GM19467 (cell line): ENCODE measurements at regions not wholly inside any gene's neighbourhood (a gene's known extent, or its start where the extent isn't known, plus 50 kb on each side); places are given as distances from the start of the nearest gene placed in this dataset.

ENCODE experiments used
- ATAC-seq: cut with Tn5 transposase; IDR thresholded peaks from one replicate; pipeline ENCODE4 v1.9.1; 2021; ENCODE audit warnings: mild to moderate bottlenecking, moderate library complexity; ENCODE audit not compliant: unreplicated experiment

DNA sequence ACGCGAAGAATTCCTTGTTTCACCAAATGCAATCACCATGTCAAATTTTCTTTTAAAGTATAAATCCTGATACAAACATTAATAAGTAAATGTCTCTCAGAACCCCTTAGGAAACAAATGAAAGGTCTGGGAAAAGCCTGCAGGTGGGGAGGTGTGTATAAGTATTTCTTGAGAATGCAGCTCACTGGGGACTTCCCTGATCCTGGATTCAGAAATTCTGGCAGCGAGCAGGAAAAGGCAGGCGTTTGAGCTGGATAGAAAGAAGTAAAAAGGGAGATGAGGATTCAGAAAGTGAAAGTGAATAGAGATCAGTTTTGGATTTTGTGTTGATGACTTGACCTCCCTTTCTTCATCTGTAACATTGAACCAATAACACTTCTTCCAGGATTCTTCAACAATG is 68.3 kb upstream of the CTSC start:
- no peak for ATAC-seq

GRCh38 chr11:88404932-88405710 is 67.6 kb upstream of the CTSC start:
- ATAC-seq = no peak

DNA sequence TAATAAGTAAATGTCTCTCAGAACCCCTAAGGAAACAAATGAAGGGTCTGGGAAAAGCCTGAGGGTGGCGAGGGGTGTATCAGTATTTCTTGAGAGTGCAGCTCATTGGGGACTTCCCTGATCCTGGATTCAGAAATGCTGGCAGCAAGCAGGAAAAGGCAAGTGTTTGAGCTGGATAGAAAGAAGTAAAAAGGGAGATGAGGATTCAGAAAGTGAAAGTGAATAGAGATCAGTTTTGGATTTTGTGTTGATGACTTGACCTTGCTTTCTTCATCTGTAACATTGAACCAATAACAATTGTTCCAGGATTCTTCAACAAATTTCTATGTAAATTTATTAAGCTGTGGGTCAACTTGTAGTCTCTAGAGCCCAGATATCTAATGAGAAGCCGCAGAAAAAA is 66.9 kb upstream of the CTSC start:
- no peak for ATAC-seq

DNA sequence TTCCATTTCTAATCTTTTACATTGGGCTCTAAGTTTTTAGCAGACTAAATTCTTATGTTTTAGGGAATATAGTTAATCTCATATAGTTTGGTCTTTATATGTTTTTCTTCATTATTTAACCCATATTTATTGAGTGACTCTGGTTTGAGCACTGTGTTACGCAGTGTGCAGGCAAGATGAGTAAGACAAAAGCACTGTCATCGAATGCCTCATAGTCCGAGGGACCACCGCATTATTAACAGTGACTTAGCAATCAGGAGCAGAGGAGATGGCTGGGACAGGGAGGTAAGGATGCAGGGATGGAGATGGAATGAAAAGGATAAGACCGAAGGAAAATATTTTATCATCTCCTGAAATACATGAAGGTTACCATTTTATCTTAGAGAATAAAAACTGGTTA is 65.2 kb upstream of the CTSC start:
- ATAC-seq = no peak

DNA sequence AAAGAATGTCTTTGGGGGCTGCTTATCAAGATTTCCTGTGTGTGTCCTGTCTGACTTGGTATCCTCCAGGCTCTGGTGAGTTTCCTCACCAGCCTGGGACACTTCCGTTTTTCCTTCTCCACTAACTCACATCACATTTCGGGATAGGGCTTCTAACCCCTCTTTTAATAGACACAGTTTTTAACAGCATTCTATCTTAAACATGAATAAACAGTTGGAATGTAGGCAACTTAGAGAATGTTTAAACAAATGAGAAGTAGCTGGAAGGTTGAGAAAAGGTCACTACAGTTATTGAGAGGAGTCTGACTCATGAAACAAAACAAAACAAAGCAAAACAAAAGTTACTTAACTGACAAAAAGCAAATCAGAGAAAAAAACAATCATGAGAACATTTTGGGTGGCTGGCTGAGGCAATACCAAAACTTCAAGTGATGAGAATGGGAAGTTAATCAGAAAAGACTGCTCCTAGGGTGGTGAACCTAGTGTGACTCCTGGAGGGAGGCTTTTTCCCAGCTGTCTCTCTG is 64.7 kb upstream of the CTSC start:
- ATAC-seq = no peak

DNA sequence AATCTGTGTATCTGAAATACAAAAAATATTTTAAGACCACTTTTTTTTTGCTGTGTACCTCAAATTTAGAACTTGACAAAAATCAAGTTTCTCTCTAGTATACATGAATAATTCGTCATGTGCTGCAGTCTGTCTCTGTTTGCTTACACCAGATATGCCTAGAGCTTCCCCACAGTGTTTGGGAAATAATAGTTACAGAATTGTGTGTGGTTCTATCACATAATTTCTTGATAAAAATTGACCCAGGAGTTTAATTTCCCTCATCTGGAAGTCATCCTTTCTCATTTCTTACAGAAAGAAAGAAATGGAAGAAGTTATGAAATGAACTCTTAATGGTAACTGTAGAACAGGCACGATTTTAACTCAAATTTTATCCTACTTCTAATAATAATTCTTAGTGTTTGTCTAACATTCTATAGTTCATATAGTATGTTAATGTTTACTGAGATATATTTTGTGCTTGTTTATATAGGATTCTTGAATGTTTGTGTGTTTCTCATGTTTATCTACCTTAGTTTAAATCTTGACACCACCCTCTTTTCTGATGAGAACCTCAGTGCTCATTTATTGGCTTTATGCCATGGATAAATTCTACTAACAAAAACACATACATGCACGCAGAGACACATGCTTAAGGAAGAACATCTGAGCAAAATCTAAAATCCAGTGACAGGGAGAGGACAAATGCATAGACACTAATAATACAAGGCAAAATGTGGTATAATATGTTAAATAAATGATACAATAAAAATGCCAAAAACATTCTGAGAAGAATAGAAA is 61.4 kb upstream of the CTSC start:
- ATAC-seq = no peak

- ATAC-seq = no peak
Observed at GRCh38 chr11:88398372-88398771, 60.8 kb upstream of the CTSC start.

- ATAC-seq = no peak
Observed at GRCh38 chr11:88390254-88390653, 52.7 kb upstream of the CTSC start.

- no peak for ATAC-seq
Observed at GRCh38 chr11:88387957-88388356, 50.4 kb upstream of the CTSC start.
